IMR-90 (cell line): ENCODE measurements at regions not wholly inside any gene's neighbourhood (a gene's known extent, or its start where the extent isn't known, plus 50 kb on each side); places are given as distances from the start of the nearest gene placed in this dataset.

Experiments
- ATAC-seq: fragments of 200-7000 bp; cut with Tn5 transposase; 2 replicates; pipeline ENCODE4 v1.9.1; 2020; ENCODE audit warnings: low read depth, mild to moderate bottlenecking, moderate library complexity
- BruUV-seq: library from RNA; stranded (reverse); fragments of 400-500 nt; replicated peaks from 2 replicates; lab custom pipeline; 2021; lab: Mats Ljungman, UMichigan
- CTCF ChIA-PET: fragments of 300-600 bp; formaldehyde crosslinking; extraction: SDS; loops from one replicate; lab custom pipeline; 2021; ENCODE audit warnings: antibody characterized with exemption; lab: Yijun Ruan, JAX
- POLR2A ChIA-PET: fragments of 300-600 bp; sonication (Branson Sonifier 250); formaldehyde crosslinking; loops from one replicate; lab custom pipeline; 2022; ENCODE audit warnings: antibody characterized with exemption; ENCODE audit not compliant: unreplicated experiment; lab: Charles Lee
- DNase-seq: peaks from one replicate; pipeline ENCODE4 v3.0.0; 2013
- H2AFZ ChIP-seq: replicated peaks from 2 replicates; pipeline ENCODE3; 2013; ENCODE audit warnings: low read length, mild to moderate bottlenecking; ENCODE audit not compliant: poor library complexity
- H2AK5ac ChIP-seq: 2 replicates; pipeline ENCODE4 v1.6.1; 2013; ENCODE audit warnings: low read depth, low read length, inconsistent platforms
- H2AK9ac ChIP-seq: replicated peaks from 2 replicates; pipeline ENCODE3; 2013; ENCODE audit warnings: mild to moderate bottlenecking, low read depth, low read length, moderate library complexity; ENCODE audit not compliant: poor library complexity
- H2BK120ac ChIP-seq: 2 replicates; pipeline ENCODE4 v1.6.1; 2013; ENCODE audit warnings: low read depth, low read length, inconsistent platforms
- H2BK15ac ChIP-seq: 3 replicates; pipeline ENCODE4 v1.6.1; 2013; ENCODE audit warnings: low read depth, low read length, inconsistent platforms
- H2BK20ac ChIP-seq: 2 replicates; pipeline ENCODE4 v1.6.1; 2013; ENCODE audit warnings: low read depth, mild to moderate bottlenecking, inconsistent platforms, low read length, moderate library complexity
- H2BK5ac ChIP-seq: 2 replicates; pipeline ENCODE4 v1.6.1; 2013; ENCODE audit warnings: mild to moderate bottlenecking, low read depth, low read length, inconsistent platforms; ENCODE audit not compliant: poor library complexity, severe bottlenecking
- H3K14ac ChIP-seq: replicated peaks from 2 replicates; pipeline ENCODE4 v1.6.1; 2013; ENCODE audit warnings: low read depth, low read length, inconsistent platforms
- H3K18ac ChIP-seq: 2 replicates; pipeline ENCODE4 v1.6.1; 2013; ENCODE audit warnings: low read depth, low read length, control low read depth
- H3K23ac ChIP-seq: 2 replicates; pipeline ENCODE4 v1.6.1; 2013; ENCODE audit warnings: low read depth, low read length, inconsistent platforms
- H3K27ac ChIP-seq: 2 replicates; pipeline ENCODE4 v1.5.1; 2013; ENCODE audit warnings: mild to moderate bottlenecking, control low read depth, low read length; ENCODE audit not compliant: insufficient read depth
- H3K27me3 ChIP-seq: 2 replicates; pipeline ENCODE4 v1.6.1; 2013; ENCODE audit warnings: low read length; ENCODE audit not compliant: control insufficient read depth, insufficient read depth
- H3K36me3 ChIP-seq: 2 replicates; pipeline ENCODE4 v1.6.1; 2013; ENCODE audit warnings: low read length, mixed read lengths; ENCODE audit not compliant: control insufficient read depth, insufficient read depth
- H3K4ac ChIP-seq: 2 replicates; pipeline ENCODE4 v1.6.1; 2013; ENCODE audit warnings: low read depth, low read length, inconsistent platforms
- H3K4me1 ChIP-seq: 2 replicates; pipeline ENCODE4 v1.6.1; 2013; ENCODE audit warnings: low read length, mixed read lengths; ENCODE audit not compliant: control insufficient read depth, insufficient read depth
- H3K4me2 ChIP-seq: 2 replicates; pipeline ENCODE4 v1.6.1; 2013; ENCODE audit warnings: low read depth, mild to moderate bottlenecking, control low read depth, low read length, moderate library complexity
- H3K4me3 ChIP-seq: 2 replicates; pipeline ENCODE4 v1.5.1; 2013; ENCODE audit warnings: low read depth, mild to moderate bottlenecking, control low read depth, low read length, moderate library complexity; ENCODE audit not compliant: insufficient read depth
- H3K56ac ChIP-seq: 2 replicates; pipeline ENCODE4 v1.6.1; 2013; ENCODE audit warnings: low read length, inconsistent platforms; ENCODE audit not compliant: insufficient read depth; ENCODE audit errors: extremely low read depth
- H3K79me1 ChIP-seq, 2 experiments: 2 replicates each; pipeline ENCODE4 v1.6.1; 2013; ENCODE audit warnings: low read length in 2 of 2, inconsistent platforms in 1 of 2, low read depth in 1 of 2
- H3K9ac ChIP-seq: 2 replicates; pipeline ENCODE4 v1.6.1; 2013; ENCODE audit warnings: low read depth, low read length, control low read depth
- H3K9me1 ChIP-seq: 2 replicates; pipeline ENCODE4 v1.6.1; 2013; ENCODE audit warnings: low read length, inconsistent platforms; ENCODE audit not compliant: insufficient read depth
- H3K9me3 ChIP-seq: 2 replicates; pipeline ENCODE4 v1.6.1; 2013; ENCODE audit warnings: low read length; ENCODE audit not compliant: control insufficient read depth, insufficient read depth
- H4K20me1 ChIP-seq: 2 replicates; pipeline ENCODE4 v1.6.1; 2013; ENCODE audit warnings: low read length, inconsistent platforms; ENCODE audit not compliant: insufficient read depth
- H4K5ac ChIP-seq: 2 replicates; pipeline ENCODE4 v1.6.1; 2013; ENCODE audit warnings: mild to moderate bottlenecking, low read depth, low read length, control low read depth
- H4K8ac ChIP-seq, 2 experiments: 2 replicates each; pipeline ENCODE4 v1.6.1; 2013; ENCODE audit warnings: low read depth in 2 of 2, low read length in 2 of 2, control low read depth in 1 of 2, inconsistent platforms in 1 of 2
- H4K91ac ChIP-seq: 2 replicates; pipeline ENCODE4 v1.6.1; 2013; ENCODE audit warnings: low read depth, low read length, inconsistent platforms; ENCODE audit not compliant: insufficient read depth
- BHLHE40 ChIP-seq: fragments of 150-350 bp; IDR thresholded peaks from 2 replicates; pipeline ENCODE4 v1.6.1; 2016; ENCODE audit warnings: mild to moderate bottlenecking, low read depth, low read length
- CEBPB ChIP-seq: IDR thresholded peaks from 2 replicates; pipeline ENCODE4 v1.6.1; 2012; ENCODE audit warnings: low read depth, low read length, improper control_type of control experiment
- CHD1 ChIP-seq: IDR thresholded peaks from 2 replicates; pipeline ENCODE4 v1.6.1; 2012; ENCODE audit warnings: low read depth, low read length, improper control_type of control experiment
- FOS ChIP-seq: fragments of 150-350 bp; IDR thresholded peaks from 2 replicates; pipeline ENCODE4 v1.6.1; 2016; ENCODE audit warnings: low read depth, low read length
- MAFK ChIP-seq: IDR thresholded peaks from 2 replicates; pipeline ENCODE4 v1.6.1; 2012; ENCODE audit warnings: low read depth, low read length, improper control_type of control experiment
- MAZ ChIP-seq: IDR thresholded peaks from 2 replicates; pipeline ENCODE4 v1.6.1; 2012; ENCODE audit warnings: low read depth, mild to moderate bottlenecking, low read length, improper control_type of control experiment, moderate library complexity, borderline replicate concordance
- MXI1 ChIP-seq: IDR thresholded peaks from 2 replicates; pipeline ENCODE4 v1.6.1; 2012; ENCODE audit warnings: low read depth, mild to moderate bottlenecking, low read length, moderate library complexity, borderline replicate concordance
- NFE2L2 ChIP-seq: fragments of 150-350 bp; IDR thresholded peaks from 2 replicates; pipeline ENCODE4 v1.6.1; 2016; ENCODE audit warnings: low read depth, mild to moderate bottlenecking, low read length
- POLR2A ChIP-seq: IDR thresholded peaks from 2 replicates; pipeline ENCODE4 v1.6.1; 2012; ENCODE audit warnings: mild to moderate bottlenecking, low read depth, low read length
- RAD21 ChIP-seq: IDR thresholded peaks from 2 replicates; pipeline ENCODE4 v1.6.1; 2012; ENCODE audit warnings: low read length, improper control_type of control experiment
- RCOR1 ChIP-seq: IDR thresholded peaks from 2 replicates; pipeline ENCODE4 v1.6.1; 2012; ENCODE audit warnings: mild to moderate bottlenecking, low read length, improper control_type of control experiment; ENCODE audit not compliant: insufficient replicate concordance
- RFX5 ChIP-seq: IDR thresholded peaks from 2 replicates; pipeline ENCODE4 v1.8.0; 2012; ENCODE audit warnings: low read depth, mild to moderate bottlenecking, low read length, moderate library complexity
- SMC3 ChIP-seq: fragments of 150-350 bp; IDR thresholded peaks from 2 replicates; pipeline ENCODE4 v1.6.1; 2016; ENCODE audit warnings: low read depth, mild to moderate bottlenecking, antibody characterized with exemption, low read length, moderate library complexity
- WGBS, 2 experiments: methylation state at CpG; one replicate each; pipeline versions ENCODE4 v1.1.5 to v1.1.7; 2013; ENCODE audit warnings: missing lambda C conversion rate in 2 of 2; ENCODE audit not compliant: insufficient read length in 1 of 2; ENCODE audit errors: extremely low coverage in 2 of 2; 5-methylcytosine and 5-hydroxymethylcytosine counted together
- dilution Hi-C: fragments of 300-500 bp; cut with HindIII; formaldehyde crosslinking; loops from one replicate; pipeline ENCODE4 v1.14.3; 2018; ENCODE audit warnings: low sequenced_read_pairs; ENCODE audit not compliant: unreplicated experiment
- in situ Hi-C: fragments of 300-500 bp; cut with MboI; formaldehyde crosslinking; loops from 3 replicates; pipeline ENCODE4 v1.14.3; 2019; ENCODE audit warnings: low sequenced_read_pairs, inconsistent platforms, mixed read lengths
- intact Hi-C: fragments of 100-400 bp; cut with micrococcal nuclease; formaldehyde crosslinking; loops from 2 replicates; pipeline ENCODE4 v1.10.0; 2022
- TF ChIP-seq, protein P1 (sequence below): conservative IDR thresholded peaks from 2 replicates; pipeline ENCODE4 v1.5.1; 2012; ENCODE audit warnings: mild to moderate bottlenecking, low read depth, low read length, improper control_type of control experiment
- TF ChIP-seq, protein P2 (sequence below): fragments of 150-350 bp; IDR thresholded peaks from 2 replicates; pipeline ENCODE4 v1.6.1; 2016; ENCODE audit warnings: low read depth, mild to moderate bottlenecking, low read length, moderate library complexity, borderline replicate concordance
- TF ChIP-seq, protein P3 (sequence below): fragments of 150-350 bp; IDR thresholded peaks from 2 replicates; pipeline ENCODE4 v1.6.1; 2017; ENCODE audit warnings: mild to moderate bottlenecking, antibody characterized with exemption, low read length, low read depth

DNA sequence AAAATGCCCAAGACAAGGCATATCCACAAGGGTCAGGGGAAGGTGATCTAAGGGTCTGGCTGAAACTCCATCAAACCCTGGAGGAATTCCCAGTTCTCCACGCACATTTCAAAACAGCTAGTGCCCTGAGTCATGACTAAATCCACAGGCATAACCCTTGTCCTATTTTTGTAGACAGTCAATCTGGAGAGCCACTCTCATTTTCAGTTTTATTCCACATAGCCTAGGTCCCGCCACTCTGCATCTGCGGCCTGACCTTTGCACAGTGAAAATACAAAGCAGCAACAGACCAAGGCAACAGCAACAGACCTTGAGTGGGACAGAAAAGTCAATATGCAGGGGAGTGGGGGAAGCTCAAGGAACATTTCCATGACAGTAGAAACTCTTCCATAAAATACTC is 201.4 kb upstream of the NPVF start:
- H3K23ac ChIP-seq = no peak overlapping the region
- H2BK15ac ChIP-seq = no peak overlapping the region
- no peak overlapping the region for H2BK120ac ChIP-seq
- H4K20me1 ChIP-seq = no peaks in the 10 kb centered on the region
- no peak overlapping the region for H4K5ac ChIP-seq
- H3K27ac ChIP-seq = no peak overlapping the region
- DNase-seq (no peak), ATAC-seq (no peak)
- TF ChIP-seq SMC3 (no peak), NFE2L2 (no peak), MAZ (no peak), RCOR1 (no peak), RAD21 (no peak), FOS (no peak), BHLHE40 (no peak), RFX5 (no peak), CEBPB (no peak), MXI1 (no peak), POLR2A (no peak), MAFK (no peak), CHD1 (no peak)
- TF ChIP-seq, protein P1, sequence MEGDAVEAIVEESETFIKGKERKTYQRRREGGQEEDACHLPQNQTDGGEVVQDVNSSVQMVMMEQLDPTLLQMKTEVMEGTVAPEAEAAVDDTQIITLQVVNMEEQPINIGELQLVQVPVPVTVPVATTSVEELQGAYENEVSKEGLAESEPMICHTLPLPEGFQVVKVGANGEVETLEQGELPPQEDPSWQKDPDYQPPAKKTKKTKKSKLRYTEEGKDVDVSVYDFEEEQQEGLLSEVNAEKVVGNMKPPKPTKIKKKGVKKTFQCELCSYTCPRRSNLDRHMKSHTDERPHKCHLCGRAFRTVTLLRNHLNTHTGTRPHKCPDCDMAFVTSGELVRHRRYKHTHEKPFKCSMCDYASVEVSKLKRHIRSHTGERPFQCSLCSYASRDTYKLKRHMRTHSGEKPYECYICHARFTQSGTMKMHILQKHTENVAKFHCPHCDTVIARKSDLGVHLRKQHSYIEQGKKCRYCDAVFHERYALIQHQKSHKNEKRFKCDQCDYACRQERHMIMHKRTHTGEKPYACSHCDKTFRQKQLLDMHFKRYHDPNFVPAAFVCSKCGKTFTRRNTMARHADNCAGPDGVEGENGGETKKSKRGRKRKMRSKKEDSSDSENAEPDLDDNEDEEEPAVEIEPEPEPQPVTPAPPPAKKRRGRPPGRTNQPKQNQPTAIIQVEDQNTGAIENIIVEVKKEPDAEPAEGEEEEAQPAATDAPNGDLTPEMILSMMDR = no peak
- TF ChIP-seq, protein P2, sequence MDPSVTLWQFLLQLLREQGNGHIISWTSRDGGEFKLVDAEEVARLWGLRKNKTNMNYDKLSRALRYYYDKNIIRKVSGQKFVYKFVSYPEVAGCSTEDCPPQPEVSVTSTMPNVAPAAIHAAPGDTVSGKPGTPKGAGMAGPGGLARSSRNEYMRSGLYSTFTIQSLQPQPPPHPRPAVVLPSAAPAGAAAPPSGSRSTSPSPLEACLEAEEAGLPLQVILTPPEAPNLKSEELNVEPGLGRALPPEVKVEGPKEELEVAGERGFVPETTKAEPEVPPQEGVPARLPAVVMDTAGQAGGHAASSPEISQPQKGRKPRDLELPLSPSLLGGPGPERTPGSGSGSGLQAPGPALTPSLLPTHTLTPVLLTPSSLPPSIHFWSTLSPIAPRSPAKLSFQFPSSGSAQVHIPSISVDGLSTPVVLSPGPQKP = no peak
- TF ChIP-seq, protein P3, sequence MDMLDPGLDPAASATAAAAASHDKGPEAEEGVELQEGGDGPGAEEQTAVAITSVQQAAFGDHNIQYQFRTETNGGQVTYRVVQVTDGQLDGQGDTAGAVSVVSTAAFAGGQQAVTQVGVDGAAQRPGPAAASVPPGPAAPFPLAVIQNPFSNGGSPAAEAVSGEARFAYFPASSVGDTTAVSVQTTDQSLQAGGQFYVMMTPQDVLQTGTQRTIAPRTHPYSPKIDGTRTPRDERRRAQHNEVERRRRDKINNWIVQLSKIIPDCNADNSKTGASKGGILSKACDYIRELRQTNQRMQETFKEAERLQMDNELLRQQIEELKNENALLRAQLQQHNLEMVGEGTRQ = no peak
- H3K9me3 ChIP-seq = no peaks in the 10 kb centered on the region
- H3K9me1 ChIP-seq = no peaks in the 10 kb centered on the region
- no peaks in the 10 kb centered on the region for H3K27me3 ChIP-seq
- no peak overlapping the region for H2AK9ac ChIP-seq
- H3K79me1 ChIP-seq = no peaks in the 10 kb centered on the region
- intact Hi-C loops = no loop called here
- H3K36me3 ChIP-seq = no peaks in the 10 kb centered on the region
- no peak overlapping the region for H2BK20ac ChIP-seq
- H3K56ac ChIP-seq = no peak overlapping the region
- in situ Hi-C loops = no loop called here
- no peaks in the 10 kb centered on the region for H3K4me1 ChIP-seq
- no peak overlapping the region for H3K14ac ChIP-seq
- no peak overlapping the region for H4K8ac ChIP-seq
- no CpG with 5 or more reads among the region's 3 CpGs for WGBS, 2 experiments
- H3K9ac ChIP-seq = no peak overlapping the region
- H2AK5ac ChIP-seq = no peak overlapping the region
- no peak overlapping the region for H3K18ac ChIP-seq
- no peak overlapping the region for H4K91ac ChIP-seq
- no peak overlapping the region for H3K4me3 ChIP-seq
- no peak overlapping the region for H2AFZ ChIP-seq
- H3K4ac ChIP-seq = no peak overlapping the region
- POLR2A ChIA-PET = no interaction called here
- no peak overlapping the region for H3K4me2 ChIP-seq
- BruUV-seq = no TSS peak
- no peak overlapping the region for H2BK5ac ChIP-seq
- dilution Hi-C loops = no loop called here
- CTCF ChIA-PET = no interaction called here
